Neural cell (in vitro differentiated cells): ENCODE measurements at regions not wholly inside any gene's neighbourhood (a gene's known extent, or its start where the extent isn't known, plus 50 kb on each side); places are given as distances from the start of the nearest gene placed in this dataset.

ENCODE experiments used
- H2AFZ ChIP-seq: fragments of 200-600, 300-800 bp; sonication (generic), shearing (Covaris generic); 2 replicates; pipeline ENCODE4 v1.6.0; 2014; ENCODE audit warnings: low read depth, mild to moderate bottlenecking, antibody characterized with exemption, low read length, moderate library complexity
- H3F3A ChIP-seq: fragments of 200-600 bp; shearing (Covaris generic); 2 replicates; pipeline ENCODE4 v1.6.1; 2016; ENCODE audit warnings: mild to moderate bottlenecking, moderate library complexity, mixed read lengths, antibody characterized with exemption, low read length; ENCODE audit not compliant: insufficient read depth, poor library complexity, severe bottlenecking
- H3K27ac ChIP-seq: fragments of 200-600, 300-800 bp; sonication (generic), shearing (Covaris generic); 2 replicates; pipeline ENCODE4 v1.5.1; 2014; ENCODE audit warnings: mild to moderate bottlenecking, low read length, moderate library complexity
- H3K27me3 ChIP-seq: fragments of 300-800, 200-600 bp; sonication (generic), shearing (Covaris generic); 2 replicates; pipeline ENCODE4 v1.6.0; 2014; ENCODE audit warnings: mild to moderate bottlenecking, low read depth, low read length, moderate library complexity; ENCODE audit not compliant: insufficient read depth
- H3K36me3 ChIP-seq: fragments of 300-800, 200-600 bp; sonication (generic), shearing (Covaris generic); 2 replicates; pipeline ENCODE4 v1.5.1; 2014; ENCODE audit warnings: mild to moderate bottlenecking, antibody characterized with exemption, low read length, moderate library complexity; ENCODE audit not compliant: insufficient read depth
- H3K4me2 ChIP-seq: fragments of 300-800, 200-600 bp; sonication (generic), shearing (Covaris generic); 2 replicates; pipeline ENCODE4 v1.6.0; 2014; ENCODE audit warnings: mild to moderate bottlenecking, low read length
- H3K4me3 ChIP-seq: fragments of 300-800, 200-600 bp; sonication (generic), shearing (Covaris generic); 2 replicates; pipeline ENCODE4 v1.5.1; 2014; ENCODE audit warnings: mild to moderate bottlenecking, low read length, moderate library complexity
- H3K79me2 ChIP-seq: fragments of 200-600 bp; shearing (Covaris generic); replicated peaks from 2 replicates; pipeline ENCODE4 v1.6.0; 2014; ENCODE audit warnings: mild to moderate bottlenecking, low read length, moderate library complexity; ENCODE audit not compliant: insufficient read depth
- H3K9ac ChIP-seq: fragments of 300-800, 200-600 bp; sonication (generic), shearing (Covaris generic); 2 replicates; pipeline ENCODE4 v1.6.1; 2016; ENCODE audit warnings: mild to moderate bottlenecking, low read length, mixed read lengths
- H3K9me2 ChIP-seq: fragments of 200-600 bp; shearing (Covaris generic); 2 replicates; pipeline ENCODE4 v1.6.1; 2016; ENCODE audit warnings: mild to moderate bottlenecking, low read length, mixed read lengths; ENCODE audit not compliant: insufficient read depth
- H3K9me3 ChIP-seq: fragments of 200-600, 300-800 bp; sonication (generic), shearing (Covaris generic); 2 replicates; pipeline ENCODE4 v1.6.1; 2016; ENCODE audit warnings: mild to moderate bottlenecking, mixed run types, low read length, moderate library complexity, mixed read lengths
- H4K20me1 ChIP-seq: fragments of 200-600 bp; shearing (Covaris generic); 2 replicates; pipeline ENCODE4 v1.6.1; 2016; ENCODE audit warnings: mild to moderate bottlenecking, mixed run types; ENCODE audit not compliant: insufficient read depth
- EZH2 ChIP-seq: fragments of 200-600, 300-800 bp; shearing (Covaris generic), sonication (generic); IDR thresholded peaks from 2 replicates; pipeline ENCODE4 v1.6.1; 2014; ENCODE audit warnings: antibody characterized with exemption, low read length, borderline replicate concordance, mild to moderate bottlenecking; ENCODE audit not compliant: insufficient read depth, poor library complexity, severe bottlenecking
- MXI1 ChIP-seq: fragments of 450-650 bp; conservative IDR thresholded peaks from 2 replicates; pipeline ENCODE4 v1.6.1; 2014; ENCODE audit warnings: antibody characterized with exemption, mild to moderate bottlenecking; ENCODE audit not compliant: poor library complexity, severe bottlenecking
- SMC3 ChIP-seq: fragments of 450-650 bp; conservative IDR thresholded peaks from 2 replicates; pipeline ENCODE4 v1.6.1; 2014; ENCODE audit warnings: antibody characterized with exemption, mild to moderate bottlenecking, moderate library complexity; ENCODE audit not compliant: poor library complexity
- TAF1 ChIP-seq: IDR thresholded peaks from 2 replicates; pipeline ENCODE4 v1.6.1; 2012; ENCODE audit warnings: low read depth
- TF ChIP-seq, protein P1 (sequence below): IDR thresholded peaks from 2 replicates; pipeline ENCODE4 v1.6.1; 2012; ENCODE audit warnings: borderline replicate concordance
- TF ChIP-seq, protein P2 (sequence below): fragments of 450-650 bp; IDR thresholded peaks from 2 replicates; pipeline ENCODE4 v1.5.1; 2014; ENCODE audit warnings: antibody characterized with exemption, mild to moderate bottlenecking, moderate library complexity; ENCODE audit not compliant: poor library complexity, severe bottlenecking

DNA sequence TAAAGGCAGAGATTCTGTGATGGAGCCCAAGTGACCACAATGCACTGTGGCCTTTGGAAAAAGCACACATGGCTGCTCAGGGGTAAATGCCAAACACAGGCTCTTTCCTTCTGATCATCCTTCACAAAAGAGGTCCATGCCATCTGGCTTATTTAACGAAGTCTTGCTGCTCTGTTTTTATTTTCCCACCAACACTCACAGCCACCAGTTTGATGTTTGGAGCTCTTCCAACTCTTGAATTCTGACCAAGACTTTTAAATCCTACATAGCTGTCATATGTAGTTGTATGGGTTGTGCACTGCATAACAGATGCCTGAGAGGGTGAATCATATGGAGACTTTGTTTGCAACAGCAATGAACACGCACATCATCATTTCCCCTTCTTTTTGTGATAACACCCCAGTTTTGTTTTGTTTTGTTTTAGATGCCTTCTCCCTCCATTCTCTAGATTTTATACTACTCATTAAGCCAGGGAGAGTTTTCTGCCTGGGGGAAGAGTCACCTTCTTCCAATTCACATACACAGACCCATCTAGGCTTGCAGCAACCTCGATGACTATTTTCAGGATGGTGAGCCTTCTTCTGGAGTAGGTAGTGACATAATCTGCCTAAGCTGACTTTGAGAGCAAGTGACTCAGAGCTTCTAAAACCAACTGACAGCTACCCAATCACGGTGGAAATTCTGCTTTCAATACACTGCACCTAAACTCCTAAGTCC, 145.2 kb upstream of the WSCD2 start:
- Histone ChIP-seq H3K4me2 (no peak overlapping the region), H3K36me3 (no peaks in the 10 kb centered on the region), H3K27me3 (no peaks in the 10 kb centered on the region), H2AFZ (no peak overlapping the region), H3K9me2 (no peaks in the 10 kb centered on the region), H3F3A (no peaks in the 10 kb centered on the region), H3K79me2 (no peaks in the 10 kb centered on the region), H3K9me3 (no peaks in the 10 kb centered on the region), H3K9ac (no peak overlapping the region), H3K27ac (no peak overlapping the region), H4K20me1 (no peaks in the 10 kb centered on the region), H3K4me3 (no peak overlapping the region)
- no peak for TF ChIP-seq SMC3
- TF ChIP-seq, protein P1, sequence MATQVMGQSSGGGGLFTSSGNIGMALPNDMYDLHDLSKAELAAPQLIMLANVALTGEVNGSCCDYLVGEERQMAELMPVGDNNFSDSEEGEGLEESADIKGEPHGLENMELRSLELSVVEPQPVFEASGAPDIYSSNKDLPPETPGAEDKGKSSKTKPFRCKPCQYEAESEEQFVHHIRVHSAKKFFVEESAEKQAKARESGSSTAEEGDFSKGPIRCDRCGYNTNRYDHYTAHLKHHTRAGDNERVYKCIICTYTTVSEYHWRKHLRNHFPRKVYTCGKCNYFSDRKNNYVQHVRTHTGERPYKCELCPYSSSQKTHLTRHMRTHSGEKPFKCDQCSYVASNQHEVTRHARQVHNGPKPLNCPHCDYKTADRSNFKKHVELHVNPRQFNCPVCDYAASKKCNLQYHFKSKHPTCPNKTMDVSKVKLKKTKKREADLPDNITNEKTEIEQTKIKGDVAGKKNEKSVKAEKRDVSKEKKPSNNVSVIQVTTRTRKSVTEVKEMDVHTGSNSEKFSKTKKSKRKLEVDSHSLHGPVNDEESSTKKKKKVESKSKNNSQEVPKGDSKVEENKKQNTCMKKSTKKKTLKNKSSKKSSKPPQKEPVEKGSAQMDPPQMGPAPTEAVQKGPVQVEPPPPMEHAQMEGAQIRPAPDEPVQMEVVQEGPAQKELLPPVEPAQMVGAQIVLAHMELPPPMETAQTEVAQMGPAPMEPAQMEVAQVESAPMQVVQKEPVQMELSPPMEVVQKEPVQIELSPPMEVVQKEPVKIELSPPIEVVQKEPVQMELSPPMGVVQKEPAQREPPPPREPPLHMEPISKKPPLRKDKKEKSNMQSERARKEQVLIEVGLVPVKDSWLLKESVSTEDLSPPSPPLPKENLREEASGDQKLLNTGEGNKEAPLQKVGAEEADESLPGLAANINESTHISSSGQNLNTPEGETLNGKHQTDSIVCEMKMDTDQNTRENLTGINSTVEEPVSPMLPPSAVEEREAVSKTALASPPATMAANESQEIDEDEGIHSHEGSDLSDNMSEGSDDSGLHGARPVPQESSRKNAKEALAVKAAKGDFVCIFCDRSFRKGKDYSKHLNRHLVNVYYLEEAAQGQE: no peak

DNA sequence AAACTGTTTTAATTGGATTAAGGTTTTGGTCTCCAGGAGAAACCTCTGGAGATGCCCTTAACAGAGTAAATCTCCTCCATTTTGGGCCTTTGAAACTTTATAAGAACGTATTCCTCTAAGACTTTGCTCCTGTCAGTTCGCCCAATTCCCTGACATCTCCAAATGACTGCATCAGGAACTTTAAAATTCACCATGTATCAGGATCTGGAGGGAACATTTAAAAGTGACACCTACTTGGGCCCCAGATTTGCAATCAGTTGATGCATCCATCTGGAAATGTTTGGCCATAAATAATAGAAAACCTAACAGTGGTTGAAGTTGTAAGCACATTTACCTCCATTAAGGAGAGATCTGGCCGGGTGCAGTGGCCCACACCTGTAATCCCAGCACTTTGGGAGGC, 144.1 kb upstream of the WSCD2 start:
- no peak overlapping the region for H3K4me2 ChIP-seq
- no peaks in the 10 kb centered on the region for H3K9me2 ChIP-seq
- no peak overlapping the region for H2AFZ ChIP-seq
- no peak overlapping the region for H3K27ac ChIP-seq
- H3K27me3 ChIP-seq: no peaks in the 10 kb centered on the region
- TF ChIP-seq, protein P1: no peak
- TF ChIP-seq MXI1 (no peak), SMC3 (no peak), TAF1 (no peak), EZH2 (no peak)
- TF ChIP-seq, protein P2, sequence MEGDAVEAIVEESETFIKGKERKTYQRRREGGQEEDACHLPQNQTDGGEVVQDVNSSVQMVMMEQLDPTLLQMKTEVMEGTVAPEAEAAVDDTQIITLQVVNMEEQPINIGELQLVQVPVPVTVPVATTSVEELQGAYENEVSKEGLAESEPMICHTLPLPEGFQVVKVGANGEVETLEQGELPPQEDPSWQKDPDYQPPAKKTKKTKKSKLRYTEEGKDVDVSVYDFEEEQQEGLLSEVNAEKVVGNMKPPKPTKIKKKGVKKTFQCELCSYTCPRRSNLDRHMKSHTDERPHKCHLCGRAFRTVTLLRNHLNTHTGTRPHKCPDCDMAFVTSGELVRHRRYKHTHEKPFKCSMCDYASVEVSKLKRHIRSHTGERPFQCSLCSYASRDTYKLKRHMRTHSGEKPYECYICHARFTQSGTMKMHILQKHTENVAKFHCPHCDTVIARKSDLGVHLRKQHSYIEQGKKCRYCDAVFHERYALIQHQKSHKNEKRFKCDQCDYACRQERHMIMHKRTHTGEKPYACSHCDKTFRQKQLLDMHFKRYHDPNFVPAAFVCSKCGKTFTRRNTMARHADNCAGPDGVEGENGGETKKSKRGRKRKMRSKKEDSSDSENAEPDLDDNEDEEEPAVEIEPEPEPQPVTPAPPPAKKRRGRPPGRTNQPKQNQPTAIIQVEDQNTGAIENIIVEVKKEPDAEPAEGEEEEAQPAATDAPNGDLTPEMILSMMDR: no peak
- H4K20me1 ChIP-seq: no peaks in the 10 kb centered on the region
- H3F3A ChIP-seq: no peaks in the 10 kb centered on the region
- no peaks in the 10 kb centered on the region for H3K9me3 ChIP-seq
- no peak overlapping the region for H3K9ac ChIP-seq
- H3K79me2 ChIP-seq: no peaks in the 10 kb centered on the region
- no peaks in the 10 kb centered on the region for H3K36me3 ChIP-seq
- H3K4me3 ChIP-seq: no peak overlapping the region
